MG63 (cell line): ENCODE measurements at regions not wholly inside any gene's neighbourhood (a gene's known extent, or its start where the extent isn't known, plus 50 kb on each side); places are given as distances from the start of the nearest gene placed in this dataset.
A peak's percentile ranks its signal among the peaks of the same experiment; 100 is the strongest.

Source experiments
- DNase-seq: peaks from one replicate; pipeline ENCODE4 v3.0.0-alpha.2; 2020
- H3K27me3 ChIP-seq: fragments of 250-450 bp; sonication (Bioruptor Pico); 2 replicates; pipeline ENCODE4 v1.5.1; 2020; ENCODE audit warnings: mild to moderate bottlenecking, moderate library complexity
- H3K36me3 ChIP-seq: fragments of 250-450 bp; sonication (Bioruptor Pico); 2 replicates; pipeline ENCODE4 v1.5.1; 2020; ENCODE audit warnings: mild to moderate bottlenecking, moderate library complexity
- H3K4me3 ChIP-seq: fragments of 250-450 bp; sonication (Bioruptor Pico); 2 replicates; pipeline ENCODE4 v1.5.1; 2020; ENCODE audit warnings: mild to moderate bottlenecking, moderate library complexity
- H3K9me3 ChIP-seq: fragments of 250-450 bp; sonication (Bioruptor Pico); 2 replicates; pipeline ENCODE4 v1.5.1; 2020; ENCODE audit warnings: mild to moderate bottlenecking, moderate library complexity

- DNase-seq: no peak
- no peaks in the 10 kb centered on the region for H3K27me3 ChIP-seq
- H3K36me3 ChIP-seq: no peaks in the 10 kb centered on the region
- no peak overlapping the region for H3K4me3 ChIP-seq
- H3K9me3 ChIP-seq: no peaks in the 10 kb centered on the region
Observed at GRCh38 chr13:103291798-103292572, 225.8 kb upstream of the SLC10A2 start.

GRCh38 chr13:103291226-103291625 lies 225.0 kb upstream of the SLC10A2 start:
- no peaks in the 10 kb centered on the region for H3K27me3 ChIP-seq
- no peak overlapping the region for H3K4me3 ChIP-seq
- H3K9me3 ChIP-seq: no peaks in the 10 kb centered on the region
- H3K36me3 ChIP-seq: no peaks in the 10 kb centered on the region
- DNase-seq: no peak

GRCh38 chr13:103289681-103290080 lies 223.5 kb upstream of the SLC10A2 start:
- Histone ChIP-seq H3K36me3 (no peaks in the 10 kb centered on the region), H3K9me3 (no peaks in the 10 kb centered on the region), H3K4me3 (no peak overlapping the region), H3K27me3 (no peaks in the 10 kb centered on the region)
- no peak for DNase-seq

GRCh38 chr13:103288114-103288513 lies 221.9 kb upstream of the SLC10A2 start:
- DNase-seq: no peak
- Histone ChIP-seq H3K4me3 (no peak overlapping the region), H3K9me3 (no peaks in the 10 kb centered on the region), H3K27me3 (no peaks in the 10 kb centered on the region), H3K36me3 (no peaks in the 10 kb centered on the region)

GRCh38 chr13:103287659-103288058 lies 221.4 kb upstream of the SLC10A2 start:
- H3K27me3 ChIP-seq: no peaks in the 10 kb centered on the region
- no peak for DNase-seq

GRCh38 chr13:103284466-103284865 lies 218.2 kb upstream of the SLC10A2 start:
- no peak overlapping the region for H3K4me3 ChIP-seq
- no peak for DNase-seq
- H3K36me3 ChIP-seq: no peaks in the 10 kb centered on the region
- no peaks in the 10 kb centered on the region for H3K9me3 ChIP-seq
- no peaks in the 10 kb centered on the region for H3K27me3 ChIP-seq

More at GRCh38 chr13:103287659-103288058, 221.4 kb upstream of the SLC10A2 start:
- no peaks in the 10 kb centered on the region for H3K9me3 ChIP-seq
- no peaks in the 10 kb centered on the region for H3K36me3 ChIP-seq
- H3K4me3 ChIP-seq: no peak overlapping the region

GRCh38 chr13:103283451-103283820 lies 217.2 kb upstream of the SLC10A2 start:
- Histone ChIP-seq H3K4me3 (no peak overlapping the region), H3K9me3 (no peaks in the 10 kb centered on the region), H3K36me3 (no peaks in the 10 kb centered on the region), H3K27me3 (no peaks in the 10 kb centered on the region)
- DNase-seq: no peak

GRCh38 chr13:103282571-103283450 lies 216.6 kb upstream of the SLC10A2 start:
- peak; percentile 62 for DNase-seq
- no peak overlapping the region for H3K4me3 ChIP-seq
- no peaks in the 10 kb centered on the region for H3K27me3 ChIP-seq
- no peaks in the 10 kb centered on the region for H3K36me3 ChIP-seq
- H3K9me3 ChIP-seq: no peaks in the 10 kb centered on the region

GRCh38 chr13:103277959-103278694 lies 211.9 kb upstream of the SLC10A2 start:
- H3K9me3 ChIP-seq: no peaks in the 10 kb centered on the region
- H3K36me3 ChIP-seq: no peaks in the 10 kb centered on the region
- no peak for DNase-seq
- no peak overlapping the region for H3K4me3 ChIP-seq
- H3K27me3 ChIP-seq: no peaks in the 10 kb centered on the region

GRCh38 chr13:103276775-103277498 lies 210.7 kb upstream of the SLC10A2 start:
- DNase-seq: no peak
- Histone ChIP-seq H3K9me3 (no peaks in the 10 kb centered on the region), H3K27me3 (no peaks in the 10 kb centered on the region), H3K36me3 (no peaks in the 10 kb centered on the region), H3K4me3 (no peak overlapping the region)

- Histone ChIP-seq H3K4me3 (no peak overlapping the region), H3K36me3 (no peaks in the 10 kb centered on the region), H3K9me3 (no peaks in the 10 kb centered on the region), H3K27me3 (no peaks in the 10 kb centered on the region)
- no peak for DNase-seq
Observed at GRCh38 chr13:103275722-103276121, 209.5 kb upstream of the SLC10A2 start.

- no peak for DNase-seq
- Histone ChIP-seq H3K4me3 (no peak overlapping the region), H3K27me3 (no peaks in the 10 kb centered on the region), H3K9me3 (no peaks in the 10 kb centered on the region), H3K36me3 (no peaks in the 10 kb centered on the region)
Observed at GRCh38 chr13:103275081-103275480, 208.9 kb upstream of the SLC10A2 start.

GRCh38 chr13:103273825-103274224 lies 207.6 kb upstream of the SLC10A2 start:
- Histone ChIP-seq H3K9me3 (no peaks in the 10 kb centered on the region), H3K27me3 (no peaks in the 10 kb centered on the region), H3K4me3 (no peak overlapping the region), H3K36me3 (no peaks in the 10 kb centered on the region)
- DNase-seq: no peak

GRCh38 chr13:103272770-103273169 lies 206.6 kb upstream of the SLC10A2 start:
- Histone ChIP-seq H3K9me3 (no peaks in the 10 kb centered on the region), H3K4me3 (no peak overlapping the region), H3K36me3 (no peaks in the 10 kb centered on the region), H3K27me3 (no peaks in the 10 kb centered on the region)
- no peak for DNase-seq

GRCh38 chr13:103263448-103263847 lies 197.2 kb upstream of the SLC10A2 start:
- Histone ChIP-seq H3K9me3 (no peaks in the 10 kb centered on the region), H3K36me3 (no peaks in the 10 kb centered on the region), H3K27me3 (no peaks in the 10 kb centered on the region), H3K4me3 (no peak overlapping the region)
- DNase-seq: no peak

- Histone ChIP-seq H3K36me3 (no peaks in the 10 kb centered on the region), H3K4me3 (no peak overlapping the region), H3K27me3 (no peaks in the 10 kb centered on the region), H3K9me3 (no peaks in the 10 kb centered on the region)
- DNase-seq: no peak
Observed at GRCh38 chr13:103255587-103256301, 189.5 kb upstream of the SLC10A2 start.
